NCI-H510A (cell line): ENCODE measurements at regions not wholly inside any gene's neighbourhood (a gene's known extent, or its start where the extent isn't known, plus 50 kb on each side); places are given as distances from the start of the nearest gene placed in this dataset.
"Not testable (repeated sequence)": the region's sequence is repeated elsewhere in the genome, so short reads cannot be mapped to it uniquely, and the experiment has no call there.

Experiments used
- DNase-seq: peaks from one replicate; lab custom pipeline; 2025; lab: John Stamatoyannopoulos, UW

DNA sequence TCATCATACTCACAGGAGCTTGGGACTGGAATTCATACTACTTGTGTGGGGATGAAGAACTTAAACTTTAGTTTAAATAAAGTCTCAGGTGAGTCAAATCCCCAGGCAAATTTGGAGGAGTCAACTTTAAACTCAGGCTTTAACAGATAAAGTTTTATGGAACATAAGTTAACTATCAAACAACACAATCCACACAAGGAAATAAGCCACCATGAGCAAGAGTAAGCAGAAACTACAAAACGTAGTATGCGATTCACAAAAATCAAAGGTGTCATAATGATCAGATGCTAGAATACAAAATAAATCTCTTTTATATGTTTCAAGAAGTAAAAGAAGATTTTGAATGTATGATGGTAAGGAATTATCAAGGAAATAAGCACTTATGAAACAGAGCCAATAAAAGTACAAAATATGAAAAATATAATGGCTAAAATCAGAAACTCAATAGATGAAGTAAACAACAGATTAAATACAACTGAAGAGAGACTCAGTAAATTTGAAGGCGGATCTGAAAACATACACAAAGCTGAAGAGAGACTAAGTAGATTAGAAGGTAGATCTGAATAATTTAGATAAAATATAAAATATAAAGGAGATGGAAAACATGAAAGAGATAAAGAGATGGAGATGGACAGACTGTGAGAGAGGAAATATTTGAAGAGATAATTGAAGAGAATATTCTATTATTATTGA is 97.5 kb upstream of the TWIST2 start:
- no peak for DNase-seq

DNA sequence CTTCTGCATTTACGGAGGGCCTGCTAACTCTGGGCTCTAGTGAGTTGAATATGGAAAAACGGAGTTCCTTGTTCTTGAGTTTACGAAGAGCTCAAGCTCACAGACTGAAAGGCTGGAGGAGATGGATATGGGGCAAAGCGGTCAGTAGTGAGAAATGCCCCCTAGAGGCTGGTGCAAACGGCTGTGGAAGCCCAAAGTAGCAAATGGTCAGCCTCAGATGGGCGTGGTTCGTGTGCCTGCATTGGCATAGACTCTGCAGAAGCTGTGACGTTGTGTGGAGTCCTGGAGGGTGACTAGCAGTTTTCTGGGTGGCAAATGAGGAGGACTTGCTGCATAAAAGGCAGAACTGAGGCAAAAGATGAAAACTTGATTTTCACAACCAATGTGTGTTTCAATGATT is 93.6 kb upstream of the TWIST2 start:
- DNase-seq: no peak

DNA sequence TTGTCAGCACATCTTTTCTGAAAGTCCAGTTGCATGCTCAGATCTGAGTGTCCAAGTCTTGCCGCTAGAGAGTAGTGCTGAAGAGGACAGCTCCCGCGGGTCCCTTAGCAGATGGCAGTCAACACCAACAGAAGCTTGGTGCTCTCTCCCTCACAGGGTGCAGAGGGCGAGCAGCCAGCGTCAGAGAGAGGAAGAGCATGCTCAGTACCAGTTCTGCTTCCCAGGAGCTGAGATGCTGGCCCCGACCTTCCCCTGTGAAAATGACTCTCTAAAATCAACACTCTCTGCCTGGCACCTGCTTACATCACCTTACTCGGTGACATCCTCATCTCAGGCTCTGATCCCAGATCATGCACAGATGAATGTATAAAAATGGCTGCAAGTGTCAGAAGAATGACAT is 86.0 kb upstream of the TWIST2 start:
- DNase-seq: no peak

DNA sequence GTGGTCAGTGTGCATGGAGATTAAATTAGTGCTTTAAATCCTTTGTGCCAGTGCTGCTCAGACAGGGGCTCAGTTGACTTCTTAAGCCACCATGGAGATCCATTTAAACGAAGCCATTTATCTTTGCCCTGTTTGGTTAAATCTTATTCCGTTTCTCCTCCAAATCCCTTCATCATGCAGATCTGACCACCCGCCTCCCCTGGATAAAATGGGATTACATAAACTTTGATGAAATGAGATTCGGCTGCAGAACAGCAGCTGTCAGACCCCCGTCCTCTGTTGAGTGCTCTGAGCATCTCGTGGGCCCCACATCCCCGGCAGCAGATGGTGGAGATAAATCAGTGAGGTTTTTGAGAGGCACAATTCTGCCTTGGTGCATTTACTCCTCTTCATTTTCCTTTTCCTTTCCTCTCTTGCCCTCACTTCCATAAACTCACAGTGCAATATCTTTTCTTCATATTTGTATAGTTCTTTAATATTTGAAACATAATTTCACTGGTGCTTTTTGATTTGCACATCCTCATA is 84.4 kb upstream of the TWIST2 start:
- no peak for DNase-seq

DNA sequence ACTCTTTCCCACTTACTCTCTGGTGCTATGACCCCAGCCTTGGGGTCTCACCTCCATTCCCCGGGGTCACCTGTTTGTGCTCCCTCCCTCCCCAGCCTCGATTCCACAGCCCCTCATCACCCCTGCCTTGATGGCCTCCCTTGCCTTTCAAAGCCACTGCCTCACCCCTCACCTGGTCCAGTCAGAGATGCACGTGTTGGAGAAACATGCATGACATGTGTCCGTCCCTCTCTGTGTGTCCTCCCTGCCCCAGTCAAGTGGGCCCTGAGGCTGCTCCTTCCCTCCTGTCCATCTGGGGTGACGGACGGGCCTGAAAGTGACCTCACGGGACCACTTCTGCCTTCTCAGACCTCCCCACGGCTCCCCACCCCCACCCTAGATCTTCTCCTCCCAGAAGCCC is 82.3 kb upstream of the TWIST2 start:
- DNase-seq: no peak

DNA sequence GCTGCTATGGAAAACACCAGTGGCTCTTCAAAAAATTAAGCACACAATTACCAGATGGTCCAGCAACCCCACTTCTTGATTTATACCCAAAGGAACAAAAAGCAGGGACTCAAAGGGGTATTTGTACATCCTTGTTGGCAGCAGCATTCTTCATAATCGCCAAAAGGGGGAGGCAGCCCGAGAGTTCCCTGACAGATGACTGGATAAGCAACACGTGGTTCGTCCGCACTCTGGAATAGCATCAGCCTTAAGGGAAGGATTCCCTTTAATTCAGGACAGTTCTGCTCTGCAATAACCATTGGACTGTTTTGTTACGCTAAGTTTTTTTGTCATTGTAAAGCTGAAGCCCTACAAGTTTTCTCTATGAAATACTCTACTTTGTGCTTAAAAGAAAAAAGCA is 76.7 kb upstream of the TWIST2 start:
- DNase-seq: no peak

DNA sequence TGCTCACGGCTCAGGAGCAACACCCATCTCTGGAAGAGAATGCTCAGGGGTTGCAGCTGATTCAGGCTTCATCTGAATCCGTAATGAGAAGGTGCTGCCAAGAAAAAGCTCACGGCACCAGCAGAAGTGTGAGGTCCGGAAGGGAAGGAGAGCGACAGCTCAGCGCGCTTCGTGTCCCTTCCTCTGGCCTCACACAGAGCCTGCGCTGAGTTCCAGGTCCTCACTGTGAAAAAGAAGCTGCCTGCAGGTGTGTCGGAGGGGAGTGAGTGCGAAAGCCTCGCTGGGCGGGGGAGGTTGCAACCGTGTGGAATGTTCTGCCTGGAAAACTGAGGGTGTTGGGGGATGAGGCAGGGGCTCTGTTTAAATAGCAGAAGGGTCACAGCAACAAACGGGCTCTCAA is 76.2 kb upstream of the TWIST2 start:
- no peak for DNase-seq

DNA sequence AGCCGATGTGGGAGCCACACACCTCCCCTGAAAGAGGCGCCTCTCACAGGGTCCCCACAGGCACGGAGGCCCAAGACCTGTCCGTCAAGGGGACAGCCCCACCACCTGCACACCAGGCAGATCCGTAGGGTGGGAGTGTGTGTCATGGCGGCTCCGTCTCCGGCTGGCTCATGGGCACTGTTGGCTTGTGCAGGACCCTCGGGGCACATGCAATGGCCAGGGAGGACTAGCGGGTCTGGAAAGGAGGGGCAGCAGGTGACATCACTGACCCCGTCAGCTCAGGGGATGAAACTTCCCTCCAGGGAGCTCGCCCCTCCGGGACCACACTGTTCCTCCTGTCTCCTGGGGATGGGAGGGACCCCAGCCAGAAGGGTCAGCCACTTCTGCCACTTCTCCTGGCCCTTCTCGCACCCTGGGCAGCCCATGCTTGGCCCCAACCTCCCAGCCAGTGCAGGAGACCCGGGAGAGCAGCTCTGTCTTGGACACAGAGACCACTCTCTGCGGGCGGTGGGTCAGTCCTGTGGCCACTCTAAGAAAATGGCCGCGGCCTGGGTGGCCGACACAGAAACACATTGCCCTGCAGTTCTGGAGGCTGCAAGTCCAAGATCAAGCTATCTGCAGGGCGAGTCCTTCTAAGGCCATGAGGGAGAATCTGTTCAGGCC is 75.1 kb upstream of the TWIST2 start:
- DNase-seq: no peak

DNA sequence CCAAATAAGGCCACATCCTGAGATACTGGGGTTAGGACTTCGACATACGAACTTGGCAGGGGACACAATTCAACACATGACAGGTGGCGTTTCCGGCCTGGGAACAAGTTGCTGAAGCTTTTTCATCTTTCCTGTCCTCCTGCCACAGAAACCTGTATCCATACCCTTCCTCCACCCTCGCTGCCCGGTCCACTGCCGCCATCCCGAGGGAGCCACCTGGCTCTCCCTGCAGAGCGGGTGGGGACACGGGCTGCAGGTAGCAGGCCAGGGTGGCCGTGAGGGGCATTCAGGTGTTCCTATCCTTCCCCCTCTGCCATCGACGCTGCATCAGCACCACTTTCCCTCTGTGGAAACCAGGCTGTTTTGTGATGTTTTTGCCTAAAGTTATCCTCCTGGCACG is 74.4 kb upstream of the TWIST2 start:
- no peak for DNase-seq

DNA sequence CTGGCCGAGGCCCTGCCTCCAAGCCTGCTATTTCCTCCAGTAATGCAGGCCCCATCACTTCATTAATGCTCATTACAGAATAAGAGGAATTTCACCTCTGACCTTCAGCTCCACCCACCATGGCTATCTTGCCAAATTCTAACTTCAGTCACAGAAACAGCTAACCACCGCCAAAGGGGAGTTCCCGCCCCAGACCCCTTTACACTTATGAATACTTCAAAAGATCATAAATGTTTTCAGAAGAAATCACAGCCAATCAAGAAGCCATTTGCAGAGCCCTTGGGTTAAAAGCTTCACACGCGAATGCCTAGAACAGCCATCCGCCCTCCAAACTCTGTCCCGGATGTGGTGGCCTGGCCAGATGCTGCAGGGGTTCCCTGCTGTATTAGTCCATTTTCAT is 73.8 kb upstream of the TWIST2 start:
- no peak for DNase-seq

DNA sequence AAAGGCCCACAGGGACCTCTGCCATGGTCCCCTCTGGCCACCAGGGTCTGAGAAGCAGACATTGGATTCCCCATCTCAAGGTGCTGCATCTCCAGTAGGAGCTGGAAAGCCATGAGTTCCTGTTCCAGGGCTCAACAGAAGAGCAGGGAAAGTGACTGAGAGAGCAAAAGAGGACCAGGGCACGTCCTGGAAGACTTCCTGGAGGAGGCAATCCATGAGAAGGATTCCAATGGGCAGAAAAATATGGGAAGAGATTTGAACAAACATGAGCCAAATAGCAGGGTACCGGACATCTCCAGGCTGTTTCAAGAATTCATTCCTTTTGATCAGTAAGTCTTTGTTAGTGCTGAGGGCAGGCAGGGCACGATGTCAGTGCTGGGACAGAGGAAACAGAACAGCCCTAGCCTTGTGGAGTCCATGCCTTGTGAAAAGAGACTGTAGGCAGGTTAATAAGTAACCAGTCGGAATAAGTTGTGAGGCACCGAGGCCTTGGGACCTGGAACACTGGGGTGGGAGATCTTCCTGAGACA is 72.8 kb upstream of the TWIST2 start:
- DNase-seq: no peak

DNA sequence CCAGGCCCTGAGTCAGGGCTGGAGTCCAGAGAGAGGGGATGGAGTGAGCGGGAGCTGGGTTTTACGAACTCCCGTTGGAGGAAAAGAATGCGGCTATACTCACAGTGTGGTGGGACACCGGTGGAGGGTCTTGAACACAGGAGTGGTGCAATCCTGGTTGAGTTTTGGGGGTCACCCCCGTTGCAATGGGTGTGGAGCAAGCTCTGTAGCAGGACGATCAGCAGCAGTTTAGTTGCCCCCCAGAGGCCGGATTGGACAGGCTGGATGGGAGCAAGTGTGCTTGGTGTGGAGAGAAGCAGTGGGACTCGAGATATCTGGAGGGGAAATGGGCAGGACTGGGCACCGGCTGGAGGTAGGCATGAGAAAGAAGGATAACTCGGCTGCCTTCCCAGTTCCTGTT is 72.3 kb upstream of the TWIST2 start:
- no peak for DNase-seq

DNA sequence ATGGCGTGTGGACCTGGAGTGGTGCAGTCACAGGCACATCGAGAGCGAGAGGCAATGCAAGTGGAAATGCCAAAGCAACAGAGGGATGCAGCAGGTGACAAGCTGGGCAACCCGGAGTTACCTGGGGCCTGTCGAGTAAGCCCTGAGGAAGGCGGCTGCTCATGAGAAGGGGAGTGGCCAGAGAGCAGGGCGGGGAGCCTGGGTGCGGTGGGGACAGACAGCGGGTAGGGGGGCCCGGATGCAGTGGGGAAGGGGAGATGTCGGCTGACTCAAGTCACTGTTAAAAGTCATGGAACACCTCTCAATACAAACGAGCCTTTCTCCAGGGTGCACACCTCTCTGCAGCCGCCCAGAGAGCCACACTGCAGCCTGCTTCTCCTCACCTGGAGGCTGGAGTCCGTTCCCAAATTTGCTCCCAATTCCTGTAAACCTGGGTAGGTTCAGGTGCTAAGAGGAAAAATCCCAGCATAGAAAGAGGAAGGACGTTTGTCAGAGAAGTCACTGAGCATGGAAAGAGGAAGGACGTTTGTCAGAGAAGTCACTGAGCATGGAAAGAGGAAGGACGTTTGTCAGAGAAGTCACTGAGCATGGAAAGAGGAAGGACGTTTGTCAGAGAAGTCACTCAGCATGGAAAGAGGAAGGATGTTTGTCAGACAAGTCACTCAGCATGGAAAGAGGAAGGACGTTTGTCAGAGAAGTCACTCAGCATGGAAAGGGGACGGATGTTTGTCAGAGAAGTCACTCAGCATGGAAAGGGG is 71.7 kb upstream of the TWIST2 start:
- no peak for DNase-seq

DNA sequence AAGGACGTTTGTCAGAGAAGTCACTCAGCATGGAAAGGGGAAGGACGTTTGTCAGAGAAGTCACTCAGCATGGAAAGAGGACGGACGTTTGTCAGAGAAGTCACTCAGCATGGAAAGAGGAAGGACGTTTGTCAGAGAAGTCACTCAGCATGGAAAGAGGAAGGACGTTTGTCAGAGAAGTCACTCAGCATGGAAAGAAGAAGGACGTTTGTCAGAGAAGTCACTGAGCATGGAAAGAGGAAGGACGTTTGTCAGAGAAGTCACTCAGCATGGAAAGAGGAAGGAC is 71.2 kb upstream of the TWIST2 start:
- DNase-seq: not testable (repeated sequence)

DNA sequence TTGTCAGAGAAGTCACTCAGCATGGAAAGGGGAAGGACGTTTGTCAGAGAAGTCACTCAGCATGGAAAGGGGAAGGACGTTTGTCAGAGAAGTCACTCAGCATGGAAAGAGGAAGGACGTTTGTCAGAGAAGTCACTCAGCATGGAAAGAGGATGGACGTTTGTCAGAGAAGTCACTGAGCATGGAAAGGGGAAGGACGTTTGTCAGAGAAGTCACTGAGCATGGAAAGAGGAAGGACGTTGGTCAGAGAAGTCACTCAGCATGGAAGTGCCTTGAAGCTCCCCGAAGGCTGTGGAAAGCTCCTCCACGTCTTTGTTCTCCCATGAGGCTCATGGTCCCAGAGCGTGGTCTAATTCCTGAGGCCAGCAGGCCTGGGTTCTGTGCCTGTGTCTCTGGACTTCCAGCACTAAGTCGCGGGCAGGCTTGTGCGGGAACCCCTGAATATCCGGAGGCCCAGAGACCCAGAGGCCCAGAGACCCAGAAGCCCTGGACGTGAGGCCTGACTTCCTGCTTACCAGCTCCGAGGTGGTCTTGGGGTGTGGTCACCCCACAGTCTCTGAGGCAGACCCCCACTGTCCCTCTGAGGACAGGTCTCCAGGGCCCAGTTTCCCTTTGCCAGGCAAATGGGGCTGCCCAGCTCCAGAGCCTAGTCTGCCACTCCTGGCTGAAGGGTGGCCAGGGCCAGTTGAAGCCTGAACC is 70.4 kb upstream of the TWIST2 start:
- DNase-seq: no peak

DNA sequence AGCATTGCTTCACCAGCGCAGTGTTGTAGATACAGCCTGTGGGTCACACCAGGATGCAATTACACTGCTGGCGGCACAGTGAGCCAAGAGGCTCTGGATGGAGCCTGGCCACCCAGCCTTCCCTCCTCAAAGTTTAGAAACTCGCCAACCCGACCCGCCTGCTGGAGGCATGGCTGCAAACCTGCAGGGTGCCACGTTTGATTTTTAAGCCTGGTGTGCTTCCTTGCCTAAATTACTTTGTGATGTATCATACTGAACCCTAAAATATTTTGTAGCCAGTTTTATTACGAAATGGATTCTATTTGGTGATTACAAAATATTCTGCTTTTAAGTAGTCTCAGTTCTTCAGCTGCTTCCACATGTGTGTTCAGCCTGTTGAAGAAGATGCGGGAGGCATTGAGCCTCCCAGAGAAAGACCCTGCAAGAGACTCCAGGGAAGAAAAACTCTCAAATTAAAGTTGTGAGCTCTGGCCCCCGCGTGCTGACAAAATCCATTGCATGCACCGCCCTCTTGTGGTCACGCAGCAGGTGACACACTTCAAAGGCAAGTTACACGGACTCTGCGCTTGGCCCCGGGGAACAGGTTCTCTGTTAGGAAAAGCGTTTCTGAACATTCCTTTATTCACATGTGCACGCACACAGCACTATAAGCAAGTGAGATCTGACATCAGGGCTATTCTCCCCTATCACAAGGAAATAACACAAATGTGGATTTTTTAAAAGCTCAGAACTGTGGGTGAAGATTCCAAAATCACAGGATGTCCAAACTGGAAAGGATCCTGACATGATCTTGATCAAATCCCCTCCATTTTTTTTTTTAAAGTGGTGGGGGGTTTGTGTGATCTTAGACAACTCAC is 63.0 kb upstream of the TWIST2 start:
- DNase-seq: peak; percentile 16

DNA sequence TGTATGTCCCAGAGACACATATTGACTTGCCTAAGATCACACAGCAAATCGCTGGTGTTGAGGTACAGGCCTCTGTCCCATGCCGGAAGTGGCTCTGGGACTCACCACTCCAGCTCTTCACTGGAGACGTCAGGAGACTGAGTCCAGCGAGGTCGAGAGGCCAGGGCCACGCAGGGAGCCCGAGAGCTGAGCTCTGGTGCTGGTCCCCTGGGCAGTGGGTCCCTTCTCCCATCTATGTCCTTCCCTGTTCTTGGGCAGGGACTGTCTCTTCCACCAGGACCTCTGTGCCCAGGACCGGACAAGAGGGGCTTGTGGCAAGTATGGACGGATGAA is 62.4 kb upstream of the TWIST2 start:
- DNase-seq: no peak

DNA sequence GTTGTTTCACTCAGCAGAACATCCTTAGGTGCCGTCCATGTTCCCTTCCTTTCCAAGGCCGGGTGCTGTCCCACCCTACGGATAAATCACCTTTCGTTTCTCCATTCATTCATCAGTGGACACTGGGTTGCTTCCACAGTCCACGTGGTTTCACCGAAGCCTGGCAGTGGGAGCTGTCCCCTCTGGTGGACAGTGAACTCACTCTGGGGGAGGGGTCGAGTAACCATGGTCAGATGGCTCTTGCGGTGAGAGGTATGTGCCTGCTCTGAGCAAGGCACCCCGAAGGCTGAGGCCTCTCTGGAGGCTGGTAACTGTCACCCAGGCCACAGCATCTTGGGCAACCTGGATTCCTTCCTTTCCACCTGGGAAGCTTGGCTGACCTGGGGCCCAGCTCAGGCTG is 61.5 kb upstream of the TWIST2 start:
- no peak for DNase-seq

DNA sequence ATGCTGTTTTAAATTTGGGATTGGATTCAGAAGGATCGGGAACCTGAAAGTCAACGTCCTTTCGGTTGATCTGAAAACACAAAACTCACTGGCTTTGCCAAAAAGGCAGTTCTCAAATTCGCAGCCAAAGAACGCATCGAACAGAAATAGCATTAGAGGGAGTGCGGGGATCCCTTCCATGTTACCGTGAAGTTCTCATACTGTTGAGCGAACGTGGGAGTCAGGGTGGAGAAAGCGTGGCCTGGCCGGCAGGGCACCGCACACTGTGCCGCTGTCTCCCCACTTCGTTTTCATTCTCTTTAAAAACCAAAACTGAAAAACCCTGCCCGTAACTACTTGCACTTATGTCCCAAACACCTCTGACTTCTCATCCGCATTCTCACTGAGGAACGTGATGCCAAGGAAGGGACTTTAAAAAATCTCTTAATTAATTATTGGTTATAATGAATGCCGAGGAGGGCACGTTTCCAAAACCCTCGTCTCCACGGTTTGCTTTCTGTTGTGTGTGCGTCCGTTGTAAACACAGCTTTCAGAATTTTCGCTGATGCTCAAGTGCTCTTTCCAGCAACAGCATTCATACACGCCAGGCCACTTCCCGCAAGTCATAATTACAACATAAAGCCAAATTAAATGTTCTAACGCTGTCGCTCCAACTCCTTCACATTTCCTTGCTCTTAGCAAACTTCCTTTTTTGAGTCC is 60.9 kb upstream of the TWIST2 start:
- no peak for DNase-seq

DNA sequence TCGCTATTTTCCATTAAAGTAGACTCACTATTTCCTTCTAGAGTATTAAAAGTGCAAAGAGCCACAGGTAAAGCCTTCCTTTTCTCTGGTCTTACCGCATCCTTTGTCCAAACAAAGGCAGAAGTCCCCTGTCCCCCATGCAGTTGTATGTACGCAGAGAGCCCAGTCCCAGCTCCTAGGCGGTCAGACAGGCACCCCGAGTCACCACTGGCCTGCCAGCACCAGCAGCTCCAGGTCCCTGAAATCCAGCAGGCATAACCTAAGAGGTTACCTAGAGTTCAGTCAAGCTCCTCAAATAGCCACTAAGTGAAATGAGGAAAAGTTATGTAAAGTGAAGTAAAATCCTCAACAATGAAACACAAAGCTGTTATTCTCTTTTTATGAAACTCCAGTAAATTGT is 60.4 kb upstream of the TWIST2 start:
- DNase-seq: no peak

DNA sequence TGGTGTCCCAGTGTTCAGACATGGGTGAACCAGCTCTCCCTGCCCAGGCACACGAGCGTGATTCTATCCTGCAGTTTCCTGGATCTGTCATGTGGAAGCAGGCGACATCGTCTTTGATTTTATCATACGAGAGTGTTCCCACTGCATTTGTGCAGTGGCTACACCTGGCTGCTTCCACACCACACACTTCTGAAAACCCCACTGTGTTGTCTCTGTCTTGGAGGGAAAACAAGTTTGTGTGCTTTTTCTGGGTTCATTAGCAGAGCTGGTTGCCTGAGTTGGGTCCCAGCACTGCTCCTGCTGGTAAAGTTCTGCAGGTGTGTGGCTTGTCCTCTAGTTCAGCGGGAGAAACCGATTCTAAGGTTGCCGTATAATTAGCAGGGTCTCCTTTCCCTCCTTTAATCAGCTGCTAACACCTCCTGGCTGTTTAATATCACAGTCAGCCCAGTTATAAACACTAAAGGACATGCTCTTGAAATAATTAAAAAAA is 58.5 kb upstream of the TWIST2 start:
- DNase-seq: no peak
